Natural killer cell treated with Interleukin-12 subunit alpha and Interleukin-12 subunit beta and Interleukin-15 and Interleukin-18, amount 100 ng/mL, for 72 hours (primary cell): ENCODE measurements at regions not wholly inside any gene's neighbourhood (a gene's known extent, or its start where the extent isn't known, plus 50 kb on each side); places are given as distances from the start of the nearest gene placed in this dataset.

Source experiments
- ATAC-seq, 2 donors: fragments of 150-1000 bp; cut with Tn5 transposase in 1 of 2; sonication (Bioruptor Pico), chemical (Tn5 transposase) in 1 of 2; 2 replicates each; pipeline ENCODE4 v1.10.0; 2021
- DNase-seq: peaks from one replicate; pipeline ENCODE4 v3.0.0; 2022; ENCODE audit warnings: low spot score
- H3K27ac Mint-ChIP-seq, 2 donors: 1 replicate in 1 of 2; 2 replicates in 1 of 2; pipeline ENCODE4 v1.8.0; 2022; ENCODE audit warnings: mixed read lengths in 2 of 2, mild to moderate bottlenecking in 1 of 2, moderate library complexity in 1 of 2
- H3K27me3 Mint-ChIP-seq, 2 donors: 1 replicate in 1 of 2; 2 replicates in 1 of 2; pipeline ENCODE4 v1.8.0; 2022; ENCODE audit warnings: mixed read lengths in 2 of 2
- H3K36me3 Mint-ChIP-seq: one replicate; pipeline ENCODE4 v1.8.0; 2022; ENCODE audit warnings: mixed read lengths
- H3K4me1 Mint-ChIP-seq, 2 donors: 1 replicate in 1 of 2; 2 replicates in 1 of 2; pipeline ENCODE4 v1.8.0; 2022; ENCODE audit warnings: low read depth in 2 of 2, mixed read lengths in 2 of 2, mild to moderate bottlenecking in 1 of 2
- H3K4me3 Mint-ChIP-seq: one replicate; pipeline ENCODE4 v1.8.0; 2022; ENCODE audit warnings: mixed read lengths
- H3K9me3 Mint-ChIP-seq: 2 replicates; pipeline ENCODE4 v1.8.0; 2022; ENCODE audit warnings: mixed read lengths

DNA sequence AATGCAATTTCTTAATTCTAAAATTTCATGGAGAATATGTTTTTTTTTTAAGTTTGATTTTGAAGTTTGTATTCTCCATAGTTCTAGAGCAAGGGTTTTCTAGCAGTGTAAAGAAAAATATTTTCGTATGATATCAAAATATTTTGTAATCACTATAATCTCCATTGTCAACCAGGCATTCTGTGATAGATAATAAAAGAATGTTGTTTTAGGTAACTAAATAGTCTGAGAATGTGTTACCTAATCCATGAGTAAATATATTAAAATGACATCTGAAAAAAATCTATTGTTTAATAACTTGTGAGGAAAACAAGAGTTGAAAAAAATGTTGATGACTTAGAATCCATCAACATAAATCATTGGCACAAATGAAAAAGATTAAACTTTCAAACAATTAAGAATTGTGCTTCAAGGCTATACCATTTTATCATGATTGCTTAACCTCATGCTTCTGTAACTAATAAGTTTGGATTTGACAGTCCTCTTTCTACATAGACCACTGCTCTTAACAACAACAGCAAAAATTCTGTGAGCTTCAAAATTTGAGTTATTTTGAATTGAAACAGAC is 2211.8 kb downstream of the LRRC4C start:
- no peak overlapping the region for H3K4me3 Mint-ChIP-seq
- no peaks in the 10 kb centered on the region for H3K27me3 Mint-ChIP-seq

DNA sequence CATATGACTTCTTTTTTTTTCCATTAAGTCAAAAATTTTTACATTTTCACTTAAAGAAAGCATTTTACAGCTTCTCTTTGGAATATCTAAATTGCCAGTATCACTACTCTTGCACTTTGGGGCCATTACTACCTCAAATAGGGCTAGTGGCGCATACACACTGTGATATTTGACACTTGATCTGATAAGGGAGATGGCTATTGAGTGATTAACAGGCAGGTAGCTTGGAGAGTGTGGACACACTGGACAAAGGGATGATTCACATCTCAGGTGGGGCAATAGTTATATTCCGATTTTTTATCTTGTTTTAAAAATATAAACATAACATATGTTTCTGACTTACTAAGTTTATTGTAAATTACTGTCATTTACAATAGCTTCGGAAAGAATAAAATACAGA is 2219.9 kb downstream of the LRRC4C start:
- H3K4me3 Mint-ChIP-seq, result no peak overlapping the region
- no peaks in the 10 kb centered on the region for H3K4me1 Mint-ChIP-seq
- no peaks in the 10 kb centered on the region for H3K36me3 Mint-ChIP-seq
- peaks cover 20% of the 10 kb centered on the region for H3K9me3 Mint-ChIP-seq
- no peaks in the 10 kb centered on the region for H3K27me3 Mint-ChIP-seq
- H3K27ac Mint-ChIP-seq, result no peak overlapping the region
- ATAC-seq, result no peak
- DNase-seq, result no peak

More for the DNA sequence above, 2211.8 kb downstream of the LRRC4C start:
- ATAC-seq (no peak), DNase-seq (no peak)
- H3K4me1 Mint-ChIP-seq, result no peaks in the 10 kb centered on the region
- no peak overlapping the region for H3K27ac Mint-ChIP-seq
- H3K9me3 Mint-ChIP-seq, result peaks cover 3% of the 10 kb centered on the region
- H3K36me3 Mint-ChIP-seq, result no peaks in the 10 kb centered on the region

DNA sequence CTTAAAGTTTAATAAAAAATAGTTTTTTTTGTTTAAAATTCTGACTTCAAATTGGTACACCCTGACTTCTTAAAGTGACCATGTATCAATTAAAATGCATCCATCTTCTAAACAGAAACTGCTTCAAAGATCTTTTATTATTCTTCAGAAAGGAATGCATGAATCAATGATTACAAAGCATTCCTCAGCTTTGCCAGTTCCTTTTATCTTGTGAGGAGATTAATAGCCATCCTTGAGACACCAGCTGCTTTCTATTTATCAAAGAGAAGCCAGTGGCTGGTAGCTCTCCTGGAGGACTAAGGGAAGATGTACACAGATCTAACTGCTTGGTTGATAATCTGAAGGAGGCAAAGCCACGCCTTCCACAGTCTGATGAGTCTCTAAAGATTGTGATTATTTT is 2222.5 kb downstream of the LRRC4C start:
- no peak overlapping the region for H3K27ac Mint-ChIP-seq
- H3K36me3 Mint-ChIP-seq, result peaks cover 8% of the 10 kb centered on the region
- ATAC-seq (no peak), DNase-seq (no peak)
- H3K27me3 Mint-ChIP-seq, result no peaks in the 10 kb centered on the region
- H3K9me3 Mint-ChIP-seq, result peaks cover 30% of the 10 kb centered on the region
- H3K4me3 Mint-ChIP-seq, result no peak overlapping the region
- H3K4me1 Mint-ChIP-seq, result no peaks in the 10 kb centered on the region

DNA sequence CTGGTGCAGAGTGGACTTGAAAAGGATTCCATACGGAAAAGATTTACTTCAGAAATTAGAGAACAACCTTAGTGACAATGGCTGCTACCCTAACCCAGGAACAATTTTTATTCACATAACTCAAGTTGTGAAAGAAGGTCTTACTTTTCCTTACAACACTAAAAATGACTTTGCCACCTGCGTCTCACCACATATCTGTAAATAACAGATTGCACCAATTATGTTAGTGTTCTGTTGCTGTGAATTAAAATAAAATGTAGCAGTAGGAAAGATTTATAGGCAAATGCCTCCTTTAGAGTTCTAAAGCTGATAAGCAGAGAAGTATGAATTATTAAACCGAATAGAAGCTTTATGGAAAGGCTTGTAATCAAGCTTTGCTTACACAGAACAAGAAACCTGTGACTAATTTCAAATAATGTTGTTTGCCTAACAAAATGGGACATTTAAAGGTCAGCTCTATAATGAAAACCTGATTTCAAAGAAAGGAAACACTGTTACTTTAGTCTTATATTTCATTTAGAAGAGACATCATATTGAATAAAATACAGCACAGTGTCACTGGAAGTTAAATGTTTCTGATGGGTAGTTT is 2237.8 kb downstream of the LRRC4C start:
- no peak for ATAC-seq
- H3K36me3 Mint-ChIP-seq, result peaks cover 6% of the 10 kb centered on the region

DNA sequence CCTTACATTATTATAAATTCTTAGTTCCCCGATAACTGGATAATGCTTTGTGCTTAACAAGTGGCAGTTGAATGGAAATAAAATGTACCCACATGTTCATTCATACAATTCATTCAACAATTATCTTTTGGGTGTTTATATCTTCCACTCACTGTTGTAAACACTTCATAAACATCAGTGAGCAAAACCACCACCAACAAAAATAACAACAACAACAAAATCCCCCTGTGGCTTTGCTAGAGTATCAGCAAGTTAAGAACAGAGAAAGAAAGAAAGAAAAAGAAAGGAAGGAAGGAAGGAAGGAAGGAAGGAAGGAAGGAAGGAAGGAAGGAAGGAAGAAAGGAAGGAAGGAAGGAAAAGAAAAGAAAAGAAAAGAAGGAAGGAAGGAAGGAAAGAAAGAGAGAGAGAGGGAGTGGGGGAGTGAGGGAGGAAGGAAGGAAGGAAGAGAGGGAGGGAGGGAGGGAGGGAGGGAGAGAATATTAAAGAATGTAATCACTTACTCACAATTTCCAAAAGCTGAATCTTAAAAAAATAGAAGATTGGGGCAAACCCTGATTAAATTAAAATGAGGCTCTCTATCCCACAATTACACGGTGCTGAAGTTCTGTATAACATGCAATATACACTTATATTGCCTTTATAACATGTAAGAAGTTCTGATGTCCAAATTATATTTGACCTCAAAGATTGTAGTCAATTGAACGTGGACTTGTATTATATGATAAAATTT is 2238.8 kb downstream of the LRRC4C start:
- no peaks in the 10 kb centered on the region for H3K4me1 Mint-ChIP-seq
- DNase-seq, result no peak
- peaks cover 8% of the 10 kb centered on the region for H3K9me3 Mint-ChIP-seq
- H3K27me3 Mint-ChIP-seq, result no peaks in the 10 kb centered on the region
- ATAC-seq, result no peak
- H3K4me3 Mint-ChIP-seq, result no peak overlapping the region
- H3K27ac Mint-ChIP-seq, result no peak overlapping the region
- peaks cover 6% of the 10 kb centered on the region for H3K36me3 Mint-ChIP-seq

More for the DNA sequence above, 2237.8 kb downstream of the LRRC4C start:
- H3K9me3 Mint-ChIP-seq, result peaks cover 8% of the 10 kb centered on the region
- H3K27me3 Mint-ChIP-seq, result no peaks in the 10 kb centered on the region
- no peak for DNase-seq
- no peaks in the 10 kb centered on the region for H3K4me1 Mint-ChIP-seq
- H3K27ac Mint-ChIP-seq, result no peak overlapping the region
- H3K4me3 Mint-ChIP-seq, result no peak overlapping the region

DNA sequence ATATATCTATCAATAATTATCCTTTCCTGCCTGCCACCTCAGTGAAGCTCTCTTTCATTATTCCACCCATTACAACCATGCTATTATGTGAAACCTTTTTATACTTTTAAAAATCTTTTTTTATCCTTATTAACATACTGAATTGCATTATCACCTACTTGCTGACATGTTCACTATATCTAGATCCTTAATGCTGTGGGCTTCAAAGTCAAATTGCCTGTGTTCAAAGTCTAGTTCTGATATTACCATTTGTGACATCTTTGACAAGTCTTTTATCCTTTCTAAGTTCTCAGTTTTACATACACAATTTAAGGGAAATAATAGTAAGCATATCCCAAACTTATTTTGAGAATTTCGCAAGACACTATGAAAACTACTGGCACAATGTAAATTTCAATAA is 2239.4 kb downstream of the LRRC4C start:
- H3K27ac Mint-ChIP-seq, result no peak overlapping the region
- H3K27me3 Mint-ChIP-seq, result no peaks in the 10 kb centered on the region
- H3K9me3 Mint-ChIP-seq, result peaks cover 8% of the 10 kb centered on the region

DNA sequence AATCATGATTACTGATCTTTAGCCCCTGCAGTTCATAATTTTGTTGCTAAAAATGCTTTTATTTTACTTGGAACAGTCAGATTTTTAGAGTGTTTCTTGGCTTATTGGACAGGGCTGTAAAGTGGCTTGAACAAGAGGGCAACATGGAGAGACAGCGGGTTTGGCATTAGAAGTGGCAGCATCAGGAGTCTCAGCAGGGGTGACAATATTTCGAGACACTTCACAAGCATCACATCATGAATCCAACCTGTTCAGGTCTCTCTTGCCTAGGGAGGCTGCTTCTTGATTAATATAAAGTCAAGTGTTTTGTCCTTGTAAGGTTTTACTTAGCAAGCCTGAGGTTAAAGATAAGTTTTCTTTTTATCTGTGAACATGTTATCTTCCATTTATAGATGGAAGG is 2249.5 kb downstream of the LRRC4C start:
- H3K27ac Mint-ChIP-seq, result no peak overlapping the region

More for the DNA sequence above, 2239.4 kb downstream of the LRRC4C start:
- no peak for ATAC-seq
- DNase-seq, result no peak
- Mint-ChIP-seq H3K4me1 (no peaks in the 10 kb centered on the region), H3K36me3 (peaks cover 6% of the 10 kb centered on the region), H3K4me3 (no peak overlapping the region)

DNA sequence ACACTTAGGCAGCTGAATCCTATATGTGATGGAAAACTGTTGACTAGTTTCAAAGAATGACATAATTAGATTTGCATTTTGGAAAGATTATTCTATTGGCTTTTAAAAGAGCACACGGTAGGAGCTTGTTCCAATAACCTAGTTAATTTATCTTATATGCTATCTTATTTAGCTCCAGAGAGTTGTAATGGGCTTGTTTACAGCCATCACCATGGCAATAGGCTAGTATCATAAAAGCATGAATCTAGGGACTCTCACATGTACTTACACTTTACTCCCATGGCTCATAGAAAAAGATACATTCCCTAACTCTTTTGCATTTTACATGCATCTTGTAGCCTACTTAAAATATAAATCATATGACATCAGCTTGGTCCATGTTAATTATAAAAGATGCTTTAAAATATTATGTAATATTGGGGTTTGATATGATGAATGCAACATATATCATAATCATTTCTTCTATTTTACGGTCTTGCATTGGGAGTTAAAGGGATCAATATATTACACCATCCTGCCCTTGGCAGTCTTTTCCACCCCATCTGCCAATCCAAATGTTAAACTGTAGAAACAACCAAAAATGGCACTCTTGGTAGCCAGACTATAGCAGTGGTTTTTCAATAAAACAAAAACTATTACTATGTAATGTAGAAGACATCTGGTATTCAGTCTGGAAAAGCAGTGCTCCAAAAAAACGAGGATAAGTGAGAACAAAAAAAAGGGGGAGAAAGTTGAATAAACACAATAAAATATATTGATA is 2254.0 kb downstream of the LRRC4C start:
- Mint-ChIP-seq H3K27ac (no peak overlapping the region), H3K27me3 (no peaks in the 10 kb centered on the region), H3K36me3 (no peaks in the 10 kb centered on the region), H3K9me3 (peaks cover 8% of the 10 kb centered on the region), H3K4me1 (no peaks in the 10 kb centered on the region), H3K4me3 (no peak overlapping the region)
- DNase-seq (no peak), ATAC-seq (no peak)

More for the DNA sequence above, 2249.5 kb downstream of the LRRC4C start:
- H3K4me1 Mint-ChIP-seq, result no peaks in the 10 kb centered on the region
- H3K4me3 Mint-ChIP-seq, result no peak overlapping the region
- H3K27me3 Mint-ChIP-seq, result no peaks in the 10 kb centered on the region
- peaks cover 13% of the 10 kb centered on the region for H3K9me3 Mint-ChIP-seq
- DNase-seq (no peak), ATAC-seq (no peak)
- H3K36me3 Mint-ChIP-seq, result no peaks in the 10 kb centered on the region

DNA sequence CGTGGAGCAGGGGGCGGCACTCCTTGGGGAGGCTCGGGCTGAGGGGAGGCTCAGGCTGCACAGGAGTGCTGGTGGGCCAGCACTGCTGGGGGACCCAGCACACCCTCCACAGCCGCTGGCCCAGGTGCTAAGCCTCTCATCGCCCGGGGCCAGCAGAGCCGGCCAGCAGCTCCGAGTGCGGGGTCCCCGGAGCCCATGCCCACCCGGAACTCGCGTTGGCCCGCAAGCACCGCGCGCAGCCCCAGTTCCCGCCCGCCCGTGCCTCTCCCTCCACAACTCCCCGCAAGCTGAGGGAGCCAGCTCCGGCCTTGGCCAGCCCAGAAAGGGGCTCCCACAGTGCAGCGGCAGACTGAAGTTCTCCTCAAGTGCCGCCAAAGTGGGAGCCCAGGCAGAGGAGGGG is 2266.8 kb downstream of the LRRC4C start:
- ATAC-seq, result no peak
- Mint-ChIP-seq H3K27me3 (no peaks in the 10 kb centered on the region), H3K27ac (no peak overlapping the region), H3K4me1 (no peaks in the 10 kb centered on the region), H3K4me3 (no peak overlapping the region), H3K9me3 (peaks cover 6% of the 10 kb centered on the region), H3K36me3 (no peaks in the 10 kb centered on the region)
- DNase-seq, result no peak

DNA sequence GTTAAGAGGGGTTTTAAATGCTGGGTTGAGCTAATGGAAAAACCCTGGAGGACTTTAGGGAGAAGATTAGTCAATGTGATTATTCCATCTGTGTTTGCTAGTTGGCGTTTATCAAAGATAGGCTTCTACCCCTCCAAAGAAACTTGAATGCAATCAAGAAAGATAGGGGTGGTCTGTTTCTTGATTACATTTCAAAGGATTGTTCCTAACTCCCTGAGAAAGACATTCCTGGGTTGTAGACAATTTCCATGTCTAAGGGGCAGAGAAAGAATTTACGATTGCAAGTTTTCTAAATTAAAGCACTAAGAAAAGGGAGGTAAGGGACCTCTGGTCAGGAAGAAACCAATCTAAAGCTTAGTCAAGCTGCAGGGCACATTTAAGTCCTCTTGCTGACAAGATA is 2268.7 kb downstream of the LRRC4C start:
- no peaks in the 10 kb centered on the region for H3K27me3 Mint-ChIP-seq
- H3K4me3 Mint-ChIP-seq, result no peak overlapping the region

DNA sequence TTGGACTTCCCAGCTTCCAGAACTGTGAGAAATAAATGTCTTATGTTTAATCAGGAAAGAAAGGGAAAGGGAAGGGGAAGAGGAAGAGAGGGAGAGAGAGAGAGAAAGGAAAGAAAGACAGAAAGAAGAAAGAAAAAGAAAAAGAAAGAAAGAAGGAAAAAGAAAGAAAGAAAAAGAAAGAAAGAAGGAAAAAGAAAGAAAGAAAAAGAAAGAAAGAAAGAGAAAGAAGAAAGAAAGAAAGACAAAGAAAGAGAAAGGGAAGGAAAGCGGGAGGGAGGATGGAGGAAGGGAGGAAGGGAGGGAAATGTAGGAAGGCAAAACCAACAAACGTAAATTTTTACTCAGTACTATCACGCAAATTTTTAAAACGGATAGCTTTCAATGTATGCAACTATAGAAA is 2281.8 kb downstream of the LRRC4C start:
- DNase-seq (no peak), ATAC-seq (no peak)
- H3K4me3 Mint-ChIP-seq, result no peak overlapping the region
- no peaks in the 10 kb centered on the region for H3K4me1 Mint-ChIP-seq
- H3K36me3 Mint-ChIP-seq, result no peaks in the 10 kb centered on the region
- no peak overlapping the region for H3K27ac Mint-ChIP-seq
- peaks cover 4% of the 10 kb centered on the region for H3K9me3 Mint-ChIP-seq
- no peaks in the 10 kb centered on the region for H3K27me3 Mint-ChIP-seq

More for the DNA sequence above, 2268.7 kb downstream of the LRRC4C start:
- H3K27ac Mint-ChIP-seq, result no peak overlapping the region
- DNase-seq (no peak), ATAC-seq (no peak)
- no peaks in the 10 kb centered on the region for H3K36me3 Mint-ChIP-seq
- peaks cover 11% of the 10 kb centered on the region for H3K9me3 Mint-ChIP-seq
- H3K4me1 Mint-ChIP-seq, result no peaks in the 10 kb centered on the region

DNA sequence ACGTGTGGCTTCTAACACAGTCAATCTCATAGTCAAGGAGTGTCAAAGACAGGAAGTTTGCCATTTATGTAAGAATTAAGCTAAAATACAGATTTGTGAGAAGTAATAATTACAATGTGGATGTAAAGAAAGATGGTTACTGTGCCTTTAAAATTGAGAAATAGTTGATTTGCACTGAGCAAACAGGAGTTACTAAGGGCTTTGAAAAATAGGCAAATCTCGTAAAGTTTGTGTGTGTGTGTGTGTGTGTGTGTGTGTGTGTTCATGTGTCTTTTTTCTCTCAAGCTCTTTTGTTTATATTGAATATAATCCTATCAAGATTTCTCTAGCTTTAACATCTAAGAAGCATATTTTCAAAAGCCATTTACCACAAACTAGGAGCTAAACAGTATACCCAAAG is 2284.5 kb downstream of the LRRC4C start:
- Mint-ChIP-seq H3K4me3 (no peak overlapping the region), H3K4me1 (no peaks in the 10 kb centered on the region), H3K27ac (no peak overlapping the region), H3K36me3 (no peaks in the 10 kb centered on the region), H3K27me3 (no peaks in the 10 kb centered on the region), H3K9me3 (peaks cover 11% of the 10 kb centered on the region)
- ATAC-seq, result no peak
- DNase-seq, result no peak

DNA sequence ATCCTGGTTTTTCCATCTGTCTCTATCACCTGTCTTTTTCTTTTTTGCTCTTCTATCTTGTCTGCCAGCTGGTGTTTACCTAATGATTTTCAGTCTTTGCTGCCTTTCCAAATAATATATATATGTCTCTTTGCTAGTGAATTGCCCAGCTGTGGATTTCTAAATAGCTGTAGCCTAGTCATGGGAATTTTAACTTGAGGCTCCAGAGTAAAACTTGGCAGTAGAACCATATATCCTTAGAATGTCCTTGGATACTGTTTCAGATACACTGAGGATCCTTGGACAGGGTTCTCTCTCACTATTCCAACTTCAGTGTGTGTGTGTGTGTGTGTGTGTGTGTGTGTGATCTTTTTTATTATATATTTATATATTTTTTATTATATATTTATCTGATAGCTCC is 2285.3 kb downstream of the LRRC4C start:
- Mint-ChIP-seq H3K9me3 (peaks cover 11% of the 10 kb centered on the region), H3K27me3 (no peaks in the 10 kb centered on the region), H3K4me1 (no peaks in the 10 kb centered on the region), H3K36me3 (no peaks in the 10 kb centered on the region), H3K27ac (no peak overlapping the region), H3K4me3 (no peak overlapping the region)
- ATAC-seq (no peak), DNase-seq (no peak)

DNA sequence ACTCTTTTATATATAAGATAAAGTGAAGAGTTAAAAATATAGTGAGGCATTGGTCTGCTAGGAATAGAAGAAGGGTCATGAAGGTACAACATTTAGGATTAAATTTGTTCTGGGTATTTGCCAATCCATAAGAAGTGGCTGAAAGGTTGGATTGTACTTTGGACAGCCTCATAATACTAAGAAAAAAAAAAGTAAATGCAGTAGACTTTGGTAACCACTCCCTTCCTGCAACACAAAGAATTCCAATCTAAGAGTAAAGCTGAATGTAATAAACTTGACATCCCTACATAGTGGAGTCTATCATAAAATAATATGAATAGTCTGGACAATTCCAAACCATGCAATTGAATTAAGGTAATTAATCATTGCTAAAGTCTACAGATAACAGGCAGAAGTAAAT is 2294.4 kb downstream of the LRRC4C start:
- no peak for DNase-seq
- Mint-ChIP-seq H3K4me1 (no peaks in the 10 kb centered on the region), H3K27ac (no peak overlapping the region), H3K27me3 (no peaks in the 10 kb centered on the region), H3K9me3 (no peaks in the 10 kb centered on the region), H3K4me3 (no peak overlapping the region), H3K36me3 (no peaks in the 10 kb centered on the region)
- no peak for ATAC-seq
